Muscle layer of colon (tissue), 2 donors: ENCODE measurements at regions not wholly inside any gene's neighbourhood (a gene's known extent, or its start where the extent isn't known, plus 50 kb on each side); places are given as distances from the start of the nearest gene placed in this dataset.

ENCODE experiments used
- H3K27ac ChIP-seq: one replicate; pipeline ENCODE4 v1.7.0; 2013; ENCODE audit warnings: low read depth, mild to moderate bottlenecking, low read length, moderate library complexity
- H3K27me3 ChIP-seq, 2 donors: one replicate each; pipeline ENCODE4 v1.7.0; 2013; ENCODE audit warnings: low read length in 2 of 2, mild to moderate bottlenecking in 2 of 2; ENCODE audit not compliant: insufficient read depth in 2 of 2, control insufficient read depth in 1 of 2
- H3K36me3 ChIP-seq: one replicate; pipeline ENCODE4 v1.7.0; 2013; ENCODE audit warnings: mild to moderate bottlenecking, low read length; ENCODE audit not compliant: insufficient read depth
- H3K4me1 ChIP-seq: one replicate; pipeline ENCODE4 v1.7.0; 2013; ENCODE audit warnings: mild to moderate bottlenecking, low read length; ENCODE audit not compliant: insufficient read depth
- H3K4me3 ChIP-seq, 2 donors: one replicate each; pipeline ENCODE4 v1.7.0; 2013; ENCODE audit warnings: low read length in 2 of 2, low read depth in 1 of 2, mild to moderate bottlenecking in 1 of 2, moderate library complexity in 1 of 2
- H3K9ac ChIP-seq: one replicate; pipeline ENCODE4 v1.7.0; 2013; ENCODE audit warnings: low read length
- H3K9me3 ChIP-seq: one replicate; pipeline ENCODE4 v1.7.0; 2013; ENCODE audit warnings: mild to moderate bottlenecking, low read length
- donor health status: abdominal sarcoma.
- donor health status: Adenocarcinoma of cecum.

DNA sequence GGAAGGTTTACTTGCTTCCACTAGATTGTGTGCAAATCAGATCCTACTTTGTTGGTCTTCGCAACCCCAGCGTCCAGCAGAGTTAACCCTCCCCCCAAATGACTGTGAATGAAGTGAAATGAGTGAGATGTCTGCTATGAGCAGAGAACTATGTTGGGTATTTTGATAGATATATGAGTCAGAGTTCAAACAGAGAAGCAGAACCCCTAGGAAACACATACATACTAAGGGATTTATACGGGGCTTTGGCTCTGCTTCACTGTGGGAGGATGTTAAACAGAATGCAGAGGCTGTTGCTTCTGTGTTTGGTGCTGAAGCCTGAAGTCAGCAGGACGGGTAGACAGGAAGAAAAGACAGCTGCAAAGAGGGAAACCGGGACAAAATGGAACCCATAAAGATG, 197.0 kb downstream of the MZT1 start:
- no peaks in the 10 kb centered on the region for H3K9me3 ChIP-seq
- no peaks in the 10 kb centered on the region for H3K4me1 ChIP-seq
- H3K27ac ChIP-seq, result no peak overlapping the region
- no peaks in the 10 kb centered on the region for H3K27me3 ChIP-seq
- H3K4me3 ChIP-seq, result no peak overlapping the region
- H3K9ac ChIP-seq, result no peak overlapping the region
- no peaks in the 10 kb centered on the region for H3K36me3 ChIP-seq

GRCh38 chr13:72527333-72527732, 200.1 kb downstream of the MZT1 start:
- no peaks in the 10 kb centered on the region for H3K36me3 ChIP-seq

DNA sequence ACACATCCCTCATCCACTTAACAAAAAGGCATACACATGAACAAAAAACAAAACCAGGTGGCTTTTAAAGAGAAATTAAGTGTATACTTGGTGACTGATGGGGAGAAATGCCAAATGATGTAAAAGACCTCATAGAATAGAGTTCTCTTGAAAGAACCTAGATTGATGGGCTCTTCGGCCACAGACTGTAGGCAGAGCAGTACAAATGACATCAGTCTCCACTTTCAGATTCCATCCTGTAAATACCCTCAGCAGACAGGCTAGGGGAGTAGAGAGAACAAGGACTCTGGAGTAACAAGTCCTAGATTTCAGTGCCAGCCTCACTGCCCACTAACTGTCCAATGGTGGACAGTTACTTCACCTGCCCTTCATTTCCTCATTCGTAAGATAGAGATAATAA, 203.8 kb downstream of the MZT1 start:
- peaks cover 0 to 3% of the 10 kb centered on the region in 2 donors for H3K27me3 ChIP-seq
- H3K4me3 ChIP-seq, result no peak overlapping the region
- H3K9me3 ChIP-seq, result no peaks in the 10 kb centered on the region
- no peak overlapping the region for H3K9ac ChIP-seq
- no peaks in the 10 kb centered on the region for H3K4me1 ChIP-seq
- no peak overlapping the region for H3K27ac ChIP-seq
- no peaks in the 10 kb centered on the region for H3K36me3 ChIP-seq

More at GRCh38 chr13:72527333-72527732, 200.1 kb downstream of the MZT1 start:
- H3K4me3 ChIP-seq, result no peak overlapping the region
- no peaks in the 10 kb centered on the region for H3K9me3 ChIP-seq
- H3K27me3 ChIP-seq, result peaks cover 0 to 3% of the 10 kb centered on the region in 2 donors
- H3K9ac ChIP-seq, result no peak overlapping the region
- H3K27ac ChIP-seq, result no peak overlapping the region
- H3K4me1 ChIP-seq, result no peaks in the 10 kb centered on the region

DNA sequence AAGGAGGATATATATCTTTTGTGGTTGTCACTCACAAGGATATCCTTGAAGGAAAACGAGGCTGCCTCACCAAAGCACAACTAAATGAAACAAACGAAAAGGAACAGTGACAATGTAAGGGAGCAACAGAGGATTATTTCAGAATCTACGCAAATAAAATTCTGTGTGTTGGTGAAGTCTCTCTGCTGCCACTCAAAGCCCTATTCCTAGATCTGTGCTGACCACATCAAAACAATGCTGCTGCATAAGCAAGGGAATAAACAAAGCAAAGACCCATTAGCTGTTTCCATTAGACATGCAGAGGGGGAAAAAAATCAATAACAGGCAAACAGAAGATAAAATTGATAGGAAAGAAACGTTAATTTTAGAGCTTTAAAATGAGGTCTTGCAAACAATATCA, 204.4 kb downstream of the MZT1 start:
- H3K4me1 ChIP-seq, result no peaks in the 10 kb centered on the region
- no peak overlapping the region for H3K27ac ChIP-seq
- no peak overlapping the region for H3K9ac ChIP-seq
- no peaks in the 10 kb centered on the region for H3K36me3 ChIP-seq
- H3K27me3 ChIP-seq, result peaks cover 0 to 3% of the 10 kb centered on the region in 2 donors
- no peaks in the 10 kb centered on the region for H3K9me3 ChIP-seq
- H3K4me3 ChIP-seq, result no peak overlapping the region

GRCh38 chr13:72521940-72522661, 205.3 kb downstream of the MZT1 start:
- Histone ChIP-seq H3K36me3 (no peaks in the 10 kb centered on the region), H3K27ac (no peak overlapping the region), H3K27me3 (peaks cover 0 to 3% of the 10 kb centered on the region in 2 donors), H3K9me3 (no peaks in the 10 kb centered on the region), H3K4me3 (no peak overlapping the region), H3K9ac (no peak overlapping the region), H3K4me1 (no peaks in the 10 kb centered on the region)

GRCh38 chr13:72514146-72514545, 213.3 kb downstream of the MZT1 start:
- Histone ChIP-seq H3K27ac (no peak overlapping the region), H3K36me3 (no peaks in the 10 kb centered on the region), H3K4me3 (no peak overlapping the region), H3K4me1 (no peaks in the 10 kb centered on the region), H3K27me3 (no peaks in the 10 kb centered on the region), H3K9me3 (no peaks in the 10 kb centered on the region), H3K9ac (no peak overlapping the region)

- Histone ChIP-seq H3K4me3 (no peak overlapping the region), H3K36me3 (no peaks in the 10 kb centered on the region), H3K27me3 (no peaks in the 10 kb centered on the region), H3K9me3 (no peaks in the 10 kb centered on the region), H3K4me1 (no peaks in the 10 kb centered on the region), H3K9ac (no peak overlapping the region), H3K27ac (no peak overlapping the region)
Observed at GRCh38 chr13:72508392-72508791, 219.0 kb downstream of the MZT1 start.

GRCh38 chr13:72507416-72508199, 219.8 kb downstream of the MZT1 start:
- H3K9me3 ChIP-seq, result no peaks in the 10 kb centered on the region
- H3K4me1 ChIP-seq, result no peaks in the 10 kb centered on the region
- H3K4me3 ChIP-seq, result no peak overlapping the region
- H3K27me3 ChIP-seq, result no peaks in the 10 kb centered on the region
- no peaks in the 10 kb centered on the region for H3K36me3 ChIP-seq
- H3K9ac ChIP-seq, result no peak overlapping the region
- no peak overlapping the region for H3K27ac ChIP-seq

GRCh38 chr13:72506706-72507105, 220.7 kb downstream of the MZT1 start:
- H3K4me3 ChIP-seq, result no peak overlapping the region
- H3K9ac ChIP-seq, result no peak overlapping the region
- H3K27me3 ChIP-seq, result no peaks in the 10 kb centered on the region
- no peaks in the 10 kb centered on the region for H3K9me3 ChIP-seq
- H3K36me3 ChIP-seq, result no peaks in the 10 kb centered on the region
- no peaks in the 10 kb centered on the region for H3K4me1 ChIP-seq
- no peak overlapping the region for H3K27ac ChIP-seq

- no peaks in the 10 kb centered on the region for H3K27me3 ChIP-seq
- no peaks in the 10 kb centered on the region for H3K36me3 ChIP-seq
- H3K9me3 ChIP-seq, result no peaks in the 10 kb centered on the region
- no peak overlapping the region for H3K4me3 ChIP-seq
- no peak overlapping the region for H3K9ac ChIP-seq
- no peaks in the 10 kb centered on the region for H3K4me1 ChIP-seq
- no peak overlapping the region for H3K27ac ChIP-seq
Observed at GRCh38 chr13:72505376-72505775, 222.1 kb downstream of the MZT1 start.

GRCh38 chr13:72504131-72504841, 223.1 kb downstream of the MZT1 start:
- no peaks in the 10 kb centered on the region for H3K9me3 ChIP-seq
- no peak overlapping the region for H3K9ac ChIP-seq
- no peaks in the 10 kb centered on the region for H3K27me3 ChIP-seq
- no peaks in the 10 kb centered on the region for H3K4me1 ChIP-seq
- no peaks in the 10 kb centered on the region for H3K36me3 ChIP-seq
- no peak overlapping the region for H3K4me3 ChIP-seq
- H3K27ac ChIP-seq, result no peak overlapping the region
